CD8-positive, alpha-beta memory T cell (primary cell): ENCODE measurements at regions not wholly inside any gene's neighbourhood (a gene's known extent, or its start where the extent isn't known, plus 50 kb on each side); places are given as distances from the start of the nearest gene placed in this dataset.
A peak's percentile ranks its signal among the peaks of the same experiment; 100 is the strongest.

ENCODE experiments used
- CTCF ChIA-PET: fragments of 350-600 bp; sonication (Branson Sonifier 250); formaldehyde crosslinking; loops from one replicate; lab custom pipeline; 2021; ENCODE audit warnings: antibody characterized with exemption; lab: Charles Lee
- POLR2A ChIA-PET: fragments of 350-600 bp; sonication (Branson Sonifier 250); formaldehyde crosslinking; loops from one replicate; lab custom pipeline; 2021; ENCODE audit warnings: antibody characterized with exemption; lab: Charles Lee
- DNase-seq, 5 donors: peaks; one replicate each; pipeline versions ENCODE4 v3.0.0 to v3.0.0-alpha.2; 2020 to 2022; ENCODE audit warnings: mixed read lengths in 1 of 5
- H3K27ac ChIP-seq: one replicate; pipeline ENCODE4 v1.7.0; 2013; ENCODE audit warnings: low read depth, mild to moderate bottlenecking, low read length, moderate library complexity
- H3K27me3 ChIP-seq: 2 replicates; pipeline ENCODE4 v1.7.0; 2013; ENCODE audit warnings: low read length, mild to moderate bottlenecking; ENCODE audit not compliant: insufficient read depth, poor library complexity, severe bottlenecking
- H3K36me3 ChIP-seq: 2 replicates; pipeline ENCODE4 v1.7.0; 2013; ENCODE audit warnings: mild to moderate bottlenecking, low read length, moderate library complexity; ENCODE audit not compliant: insufficient read depth
- H3K4me1 ChIP-seq: 2 replicates; pipeline ENCODE4 v1.7.0; 2013; ENCODE audit warnings: mild to moderate bottlenecking, low read length, moderate library complexity; ENCODE audit not compliant: insufficient read depth
- H3K4me3 ChIP-seq: 2 replicates; pipeline ENCODE4 v1.7.0; 2013; ENCODE audit warnings: mild to moderate bottlenecking, low read length
- H3K9me3 ChIP-seq: 2 replicates; pipeline ENCODE4 v1.7.0; 2013; ENCODE audit warnings: mild to moderate bottlenecking, low read length
- H3K27ac Mint-ChIP-seq, 8 donors: one replicate each; pipeline ENCODE4 v1.8.0; 2020 to 2021; ENCODE audit warnings: mixed read lengths in 8 of 8, mild to moderate bottlenecking in 6 of 8, inconsistent platforms in 3 of 8, moderate library complexity in 3 of 8
- H3K27me3 Mint-ChIP-seq, 2 donors: one replicate each; pipeline ENCODE4 v1.8.0; 2020 to 2021; ENCODE audit warnings: mixed read lengths in 2 of 2, mild to moderate bottlenecking in 1 of 2, moderate library complexity in 1 of 2
- H3K36me3 Mint-ChIP-seq, 3 donors: one replicate each; pipeline ENCODE4 v1.8.0; 2020 to 2021; ENCODE audit warnings: mixed read lengths in 3 of 3, inconsistent platforms in 1 of 3, mild to moderate bottlenecking in 1 of 3
- H3K4me1 Mint-ChIP-seq, 3 donors: one replicate each; pipeline ENCODE4 v1.8.0; 2020 to 2021; ENCODE audit warnings: mixed read lengths in 3 of 3, inconsistent platforms in 1 of 3, mild to moderate bottlenecking in 1 of 3
- H3K4me3 Mint-ChIP-seq, 7 donors: one replicate each; pipeline ENCODE4 v1.8.0; 2020 to 2021; ENCODE audit warnings: mixed read lengths in 7 of 7, mild to moderate bottlenecking in 6 of 7, moderate library complexity in 4 of 7, inconsistent platforms in 2 of 7
- H3K9me3 Mint-ChIP-seq, 5 donors: one replicate each; pipeline ENCODE4 v1.8.0; 2020 to 2022; ENCODE audit warnings: mixed read lengths in 5 of 5, mild to moderate bottlenecking in 3 of 5, moderate library complexity in 2 of 5, inconsistent platforms in 1 of 5

- no peak overlapping the region for H3K4me3 Mint-ChIP-seq
- no peaks in the 10 kb centered on the region for H3K27me3 Mint-ChIP-seq
- no peaks in the 10 kb centered on the region for H3K4me1 Mint-ChIP-seq
- Histone ChIP-seq H3K27me3 (no peaks in the 10 kb centered on the region), H3K4me1 (no peaks in the 10 kb centered on the region), H3K4me3 (no peak overlapping the region), H3K9me3 (no peaks in the 10 kb centered on the region), H3K27ac (no peak overlapping the region), H3K36me3 (no peaks in the 10 kb centered on the region)
- DNase-seq = no peak
- no peaks in the 10 kb centered on the region for H3K9me3 Mint-ChIP-seq
- peak overlapping the region in 1 of 8 donors; percentile 72 for H3K27ac Mint-ChIP-seq
- no peaks in the 10 kb centered on the region for H3K36me3 Mint-ChIP-seq
- ChIA-PET POLR2A (no interaction called here), CTCF (no interaction called here)
These were observed 216.5 kb downstream of the MID1IP1 start for GRCh38 chrX:39017716-39018115.

GRCh38 chrX:39018541-39018940, 217.3 kb downstream of the MID1IP1 start:
- Mint-ChIP-seq H3K9me3 (peaks cover 0 to 2% (median 0%) of the 10 kb centered on the region in 5 donors), H3K36me3 (no peaks in the 10 kb centered on the region), H3K4me3 (no peak overlapping the region), H3K4me1 (no peaks in the 10 kb centered on the region), H3K27ac (no peak overlapping the region), H3K27me3 (no peaks in the 10 kb centered on the region)
- CTCF ChIA-PET = no interaction called here
- no peak for DNase-seq
- H3K4me3 ChIP-seq = no peak overlapping the region
- no peaks in the 10 kb centered on the region for H3K4me1 ChIP-seq
- POLR2A ChIA-PET = no interaction called here
- no peaks in the 10 kb centered on the region for H3K9me3 ChIP-seq
- no peak overlapping the region for H3K27ac ChIP-seq
- no peaks in the 10 kb centered on the region for H3K36me3 ChIP-seq
- no peaks in the 10 kb centered on the region for H3K27me3 ChIP-seq

- Histone ChIP-seq H3K27me3 (no peaks in the 10 kb centered on the region), H3K4me1 (no peaks in the 10 kb centered on the region), H3K9me3 (no peaks in the 10 kb centered on the region), H3K27ac (no peak overlapping the region), H3K36me3 (no peaks in the 10 kb centered on the region), H3K4me3 (no peak overlapping the region)
- ChIA-PET POLR2A (no interaction called here), CTCF (no interaction called here)
- peaks cover 0 to 2% (median 0%) of the 10 kb centered on the region in 5 donors for H3K9me3 Mint-ChIP-seq
- no peak for DNase-seq
- peak overlapping the region in 1 of 8 donors; percentile 54 for H3K27ac Mint-ChIP-seq
- no peaks in the 10 kb centered on the region for H3K36me3 Mint-ChIP-seq
- no peak overlapping the region for H3K4me3 Mint-ChIP-seq
- H3K4me1 Mint-ChIP-seq = no peaks in the 10 kb centered on the region
- H3K27me3 Mint-ChIP-seq = no peaks in the 10 kb centered on the region
These were observed 217.8 kb downstream of the MID1IP1 start for GRCh38 chrX:39019056-39019455.

GRCh38 chrX:39020051-39020669, 218.9 kb downstream of the MID1IP1 start:
- ChIA-PET POLR2A (no interaction called here), CTCF (no interaction called here)
- no peaks in the 10 kb centered on the region for H3K36me3 Mint-ChIP-seq
- peaks cover 0 to 2% (median 0%) of the 10 kb centered on the region in 5 donors for H3K9me3 Mint-ChIP-seq
- Histone ChIP-seq H3K4me1 (no peaks in the 10 kb centered on the region), H3K4me3 (no peak overlapping the region), H3K27ac (no peak overlapping the region), H3K36me3 (no peaks in the 10 kb centered on the region), H3K27me3 (no peaks in the 10 kb centered on the region), H3K9me3 (no peaks in the 10 kb centered on the region)
- DNase-seq = no peak
- no peak overlapping the region for H3K27ac Mint-ChIP-seq
- H3K4me1 Mint-ChIP-seq = no peaks in the 10 kb centered on the region
- no peak overlapping the region for H3K4me3 Mint-ChIP-seq
- no peaks in the 10 kb centered on the region for H3K27me3 Mint-ChIP-seq

GRCh38 chrX:39022106-39022505, 220.8 kb downstream of the MID1IP1 start:
- peaks cover 3 to 7% of the 10 kb centered on the region in 2 donors for H3K27me3 Mint-ChIP-seq
- ChIA-PET CTCF (no interaction called here), POLR2A (no interaction called here)
- no peak overlapping the region for H3K27ac Mint-ChIP-seq
- H3K36me3 Mint-ChIP-seq = no peaks in the 10 kb centered on the region
- Histone ChIP-seq H3K4me1 (no peaks in the 10 kb centered on the region), H3K36me3 (no peaks in the 10 kb centered on the region), H3K27ac (no peak overlapping the region), H3K9me3 (no peaks in the 10 kb centered on the region), H3K27me3 (no peaks in the 10 kb centered on the region), H3K4me3 (no peak overlapping the region)
- H3K9me3 Mint-ChIP-seq = peaks cover 0 to 4% (median 2%) of the 10 kb centered on the region in 5 donors
- H3K4me3 Mint-ChIP-seq = no peak overlapping the region
- no peaks in the 10 kb centered on the region for H3K4me1 Mint-ChIP-seq
- DNase-seq = no peak

GRCh38 chrX:39029221-39029620, 228.0 kb downstream of the MID1IP1 start:
- no peak overlapping the region for H3K27ac Mint-ChIP-seq
- CTCF ChIA-PET = no interaction called here
- H3K27me3 ChIP-seq = no peaks in the 10 kb centered on the region

GRCh38 chrX:39030636-39031035, 229.4 kb downstream of the MID1IP1 start:
- Histone ChIP-seq H3K4me3 (no peak overlapping the region), H3K36me3 (no peaks in the 10 kb centered on the region), H3K9me3 (no peaks in the 10 kb centered on the region), H3K4me1 (no peaks in the 10 kb centered on the region), H3K27me3 (no peaks in the 10 kb centered on the region), H3K27ac (no peak overlapping the region)
- no peak for DNase-seq
- Mint-ChIP-seq H3K4me1 (no peaks in the 10 kb centered on the region), H3K9me3 (peaks cover 0 to 39% (median 25%) of the 10 kb centered on the region in 5 donors), H3K36me3 (peaks cover 0 to 6% (median 0%) of the 10 kb centered on the region in 3 donors), H3K27me3 (peaks cover 3 to 26% of the 10 kb centered on the region in 2 donors), H3K4me3 (no peak overlapping the region), H3K27ac (no peak overlapping the region)
- POLR2A ChIA-PET = no interaction called here
- CTCF ChIA-PET = no interaction called here

More at GRCh38 chrX:39029221-39029620, 228.0 kb downstream of the MID1IP1 start:
- Mint-ChIP-seq H3K4me1 (no peaks in the 10 kb centered on the region), H3K9me3 (peaks cover 0 to 40% (median 25%) of the 10 kb centered on the region in 5 donors), H3K36me3 (peaks cover 0 to 6% (median 0%) of the 10 kb centered on the region in 3 donors), H3K27me3 (peaks cover 3 to 17% of the 10 kb centered on the region in 2 donors), H3K4me3 (no peak overlapping the region)
- POLR2A ChIA-PET = interaction anchor here (0.6 kb wide), 1 partner anchor 12 kb away, joined by 8 read pairs; no protein-coding TSS in a partner anchor
- H3K27ac ChIP-seq = no peak overlapping the region
- no peaks in the 10 kb centered on the region for H3K9me3 ChIP-seq
- H3K4me1 ChIP-seq = no peaks in the 10 kb centered on the region
- no peak overlapping the region for H3K4me3 ChIP-seq
- no peaks in the 10 kb centered on the region for H3K36me3 ChIP-seq
- DNase-seq = no peak

GRCh38 chrX:39039890-39040289, 238.6 kb downstream of the MID1IP1 start:
- DNase-seq = no peak

More at GRCh38 chrX:39039890-39040289, 238.6 kb downstream of the MID1IP1 start:
- Mint-ChIP-seq H3K9me3 (peaks cover 0 to 3% (median 0%) of the 10 kb centered on the region in 5 donors), H3K4me1 (no peaks in the 10 kb centered on the region), H3K4me3 (no peak overlapping the region), H3K27ac (no peak overlapping the region), H3K36me3 (no peaks in the 10 kb centered on the region), H3K27me3 (peaks cover 31 to 39% of the 10 kb centered on the region in 2 donors)
- no peak overlapping the region for H3K27ac ChIP-seq
- ChIA-PET CTCF (no interaction called here), POLR2A (no interaction called here)
- H3K4me1 ChIP-seq = no peaks in the 10 kb centered on the region
- H3K4me3 ChIP-seq = no peak overlapping the region
- H3K27me3 ChIP-seq = no peaks in the 10 kb centered on the region
- no peaks in the 10 kb centered on the region for H3K9me3 ChIP-seq
- H3K36me3 ChIP-seq = no peaks in the 10 kb centered on the region
